GM18868 (cell line): ENCODE measurements at regions not wholly inside any gene's neighbourhood (a gene's known extent, or its start where the extent isn't known, plus 50 kb on each side); places are given as distances from the start of the nearest gene placed in this dataset.
A peak's percentile ranks its signal among the peaks of the same experiment; 100 is the strongest.

Experiments
- ATAC-seq: cut with Tn5 transposase; IDR thresholded peaks from one replicate; pipeline ENCODE4 v1.9.1; 2021; ENCODE audit warnings: mild to moderate bottlenecking, moderate library complexity; ENCODE audit not compliant: unreplicated experiment

- ATAC-seq, result peak; percentile 67
These were observed 53.0 kb downstream of the RASSF10 start for GRCh38 chr11:13062115-13062514.

- no peak for ATAC-seq
These were observed 55.5 kb downstream of the RASSF10 start for GRCh38 chr11:13064593-13064992.

DNA sequence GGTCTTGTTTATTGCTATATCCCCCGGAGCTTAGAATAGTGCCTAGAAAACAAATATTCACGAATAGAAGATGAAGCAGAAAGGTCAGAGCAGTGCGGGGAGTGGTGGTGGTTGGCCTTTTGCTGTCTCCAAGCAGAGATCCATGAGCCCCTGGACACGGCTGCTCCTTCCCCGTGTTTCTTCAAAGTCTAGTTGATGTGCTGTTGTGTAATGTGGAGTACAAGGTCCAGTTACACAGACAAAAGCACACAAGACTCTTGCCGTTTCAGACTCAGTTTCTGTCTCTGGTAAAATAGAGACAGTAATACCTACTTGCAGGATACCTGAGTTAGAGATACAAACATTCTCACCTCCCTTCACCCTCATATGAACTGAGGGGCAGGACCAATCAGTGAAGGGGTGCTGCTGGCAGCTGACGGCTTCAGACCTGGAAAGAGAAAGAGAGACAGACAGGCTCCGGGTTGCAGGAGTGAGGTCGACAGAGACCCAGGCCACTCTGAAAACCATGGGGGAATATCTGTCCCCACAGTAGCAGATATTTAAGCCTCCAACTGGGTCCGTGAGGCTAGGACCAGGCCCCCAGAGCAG is 56.2 kb downstream of the RASSF10 start:
- no peak for ATAC-seq

DNA sequence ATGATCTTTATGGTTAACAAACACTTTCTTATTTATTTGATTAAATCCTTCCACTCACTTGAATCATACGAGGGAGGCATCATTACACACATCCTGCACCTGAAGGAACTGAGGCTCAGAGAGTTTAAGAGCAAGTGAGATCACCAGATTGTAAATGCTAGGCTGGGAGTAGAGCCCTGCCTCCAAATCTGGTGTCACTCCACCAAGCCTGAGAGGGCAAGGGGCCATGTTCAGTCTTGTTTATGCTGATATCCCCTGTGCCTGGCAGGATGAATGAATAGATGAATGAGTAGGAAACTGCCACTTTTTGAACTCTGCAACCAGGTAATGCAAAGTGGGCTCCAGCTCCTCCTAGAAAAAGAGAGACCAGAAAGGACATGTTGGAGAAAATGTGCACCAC is 59.1 kb downstream of the RASSF10 start:
- ATAC-seq, result no peak

- ATAC-seq, result no peak
These were observed 64.2 kb downstream of the RASSF10 start for GRCh38 chr11:13073119-13073981.

- ATAC-seq, result no peak
These were observed 65.8 kb downstream of the RASSF10 start for GRCh38 chr11:13074714-13075464.

- no peak for ATAC-seq
These were observed 67.8 kb downstream of the RASSF10 start for GRCh38 chr11:13076961-13077360.

GRCh38 chr11:13080861-13081260 is 71.7 kb downstream of the RASSF10 start:
- no peak for ATAC-seq

- ATAC-seq, result no peak
These were observed 73.5 kb downstream of the RASSF10 start for GRCh38 chr11:13082588-13082987.

DNA sequence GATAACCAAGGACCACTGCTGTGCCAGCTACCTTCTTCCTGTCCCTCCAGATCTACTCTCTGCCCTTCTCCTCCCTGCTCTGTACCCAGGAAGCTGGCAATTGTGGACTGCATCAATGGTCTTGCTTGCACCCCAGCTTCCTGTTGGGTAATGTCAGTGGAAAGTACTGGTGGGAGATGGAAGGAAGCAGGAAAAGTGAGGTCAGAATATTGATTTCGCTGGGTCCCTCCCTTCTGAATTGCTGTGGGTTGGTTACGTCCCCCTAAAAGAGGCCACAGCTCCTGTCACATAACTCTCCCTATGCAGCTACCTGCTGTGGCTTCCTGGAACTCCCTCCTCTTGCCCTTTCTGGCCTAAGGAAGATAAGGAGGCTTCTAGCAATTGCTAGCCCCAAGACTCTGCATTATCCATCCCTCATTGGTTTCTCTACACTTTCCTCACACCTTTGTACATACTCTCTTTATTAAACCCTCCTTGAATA is 81.2 kb downstream of the RASSF10 start:
- no peak for ATAC-seq

- no peak for ATAC-seq
These were observed 82.3 kb downstream of the RASSF10 start for GRCh38 chr11:13091373-13091772.

DNA sequence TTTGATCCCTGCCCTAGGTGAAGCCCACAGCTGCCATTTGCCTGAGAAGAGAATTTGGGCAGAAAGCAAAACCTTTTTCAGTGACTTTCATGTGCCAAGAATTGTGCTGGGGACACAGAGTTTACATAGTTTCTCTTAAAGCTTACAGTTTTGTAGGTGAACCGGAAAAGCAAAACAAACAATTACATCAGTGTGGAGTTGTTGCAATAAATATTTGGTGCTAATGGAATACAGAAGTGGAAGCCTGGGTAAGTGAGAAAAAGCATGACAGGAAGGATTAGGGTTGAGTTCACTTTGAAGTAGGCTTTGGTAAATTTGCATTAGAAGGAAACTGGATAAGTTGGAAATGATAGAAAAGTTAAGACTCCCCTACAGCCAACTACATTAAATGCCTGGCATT is 82.7 kb downstream of the RASSF10 start:
- no peak for ATAC-seq

DNA sequence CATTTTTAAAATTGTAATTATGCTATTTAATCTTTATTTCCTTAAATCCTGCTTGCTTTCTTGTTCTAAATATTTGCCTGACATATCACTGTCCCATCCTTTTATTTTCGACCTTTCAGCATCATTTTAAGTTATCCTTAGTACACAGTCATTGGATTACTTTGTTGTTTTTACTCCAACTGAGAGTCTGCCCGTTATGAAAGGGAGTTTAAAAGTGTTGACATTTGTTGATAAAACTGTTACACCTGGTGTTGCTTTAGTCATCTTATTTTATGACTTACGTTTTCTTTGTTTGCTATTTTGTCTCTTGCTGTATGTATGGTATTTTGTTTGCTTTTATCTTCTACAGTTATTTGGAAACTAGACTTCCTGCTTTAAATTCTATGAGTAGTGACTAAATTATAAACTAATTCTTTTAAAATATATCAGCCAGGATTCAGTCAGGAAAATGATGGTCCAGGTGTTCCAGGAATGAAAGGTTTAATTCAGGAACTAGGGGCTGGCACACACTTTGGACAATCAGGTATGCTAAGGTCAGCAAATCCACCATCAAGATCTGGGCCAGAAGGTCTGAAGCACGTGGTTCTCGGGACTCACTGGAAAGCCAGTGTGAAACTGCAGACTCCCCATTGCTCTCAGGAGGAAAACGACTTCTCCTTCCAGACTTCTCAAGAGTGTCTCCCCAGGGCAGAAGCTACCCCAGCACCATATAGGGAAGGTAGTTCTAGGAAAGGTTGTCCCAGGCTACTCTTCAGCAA is 86.0 kb downstream of the RASSF10 start:
- no peak for ATAC-seq

DNA sequence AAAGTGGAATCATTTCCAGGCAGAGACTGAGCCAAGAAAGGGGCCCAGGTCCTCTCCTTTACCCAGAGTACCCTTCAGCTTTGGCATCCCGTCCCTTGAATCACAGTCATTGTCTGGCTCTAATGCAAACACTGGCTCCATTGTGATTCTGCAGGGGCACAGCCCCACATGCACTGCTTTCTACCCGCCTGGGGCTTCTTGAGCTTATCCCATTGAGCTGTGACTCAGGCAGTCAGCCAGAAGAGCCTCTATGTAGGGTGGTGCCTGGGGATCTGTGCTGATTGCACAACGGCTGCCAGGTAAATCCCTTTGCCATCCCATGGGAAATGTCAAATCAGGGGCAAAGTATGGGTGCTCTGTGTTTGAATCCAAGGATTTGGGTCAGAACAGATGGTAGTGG is 88.9 kb downstream of the RASSF10 start:
- ATAC-seq, result no peak

- ATAC-seq, result no peak
These were observed 89.6 kb downstream of the RASSF10 start for GRCh38 chr11:13098616-13099289.

GRCh38 chr11:13101644-13102512 is 92.8 kb downstream of the RASSF10 start:
- ATAC-seq, result no peak

DNA sequence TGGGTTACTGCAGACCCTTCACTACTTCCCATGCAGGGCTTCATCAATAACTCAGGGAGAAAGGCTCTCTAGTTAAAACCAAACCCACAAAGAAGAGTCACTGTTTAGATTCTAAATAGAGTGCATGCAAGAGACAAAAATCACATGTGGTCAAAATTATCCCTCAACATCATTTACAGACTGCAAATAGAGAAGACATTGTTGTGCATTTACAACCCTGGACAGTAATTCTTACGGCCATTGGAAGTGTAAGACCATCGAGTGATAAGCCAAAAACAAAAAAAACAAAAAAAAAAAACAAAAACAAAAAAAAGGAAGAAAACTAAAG is 93.4 kb downstream of the RASSF10 start:
- ATAC-seq, result no peak

DNA sequence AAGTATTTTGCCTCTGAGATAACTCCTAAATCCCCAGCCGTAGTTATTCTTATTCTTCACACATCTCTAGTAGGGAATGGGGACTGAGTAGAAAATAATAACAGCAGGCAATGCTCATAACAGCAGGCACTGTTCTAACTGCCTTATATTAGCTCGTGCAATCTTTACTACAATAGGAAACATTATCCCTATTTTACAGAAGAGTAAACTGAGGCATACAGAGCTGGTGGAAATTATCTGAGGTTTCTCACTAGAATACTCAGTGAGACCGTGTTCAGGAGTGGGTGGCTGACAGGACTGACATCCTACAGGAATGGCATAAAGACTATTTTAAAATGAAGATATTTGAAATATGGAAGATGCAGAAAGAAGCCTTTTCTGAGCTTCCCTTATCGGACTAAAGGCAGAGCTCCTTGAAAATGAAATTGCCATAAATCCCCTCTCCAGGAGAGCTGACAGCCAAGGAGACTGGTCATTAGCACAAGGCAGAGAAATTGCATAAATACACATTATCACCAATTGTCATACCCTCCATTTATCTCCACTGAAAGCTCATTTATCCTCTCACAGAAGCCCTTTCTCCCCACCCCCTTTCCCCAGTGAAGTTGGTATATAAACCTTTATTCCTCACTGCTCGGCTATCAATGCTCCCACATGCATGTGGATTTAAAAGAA is 93.9 kb downstream of the RASSF10 start:
- ATAC-seq, result no peak

- no peak for ATAC-seq
These were observed 94.9 kb downstream of the RASSF10 start for GRCh38 chr11:13103962-13104554.
